ENCODE measurements at regions not wholly inside any gene's neighbourhood (a gene's known extent, or its start where the extent isn't known, plus 50 kb on each side); places are given as distances from the start of the nearest gene placed in this dataset.

DNA sequence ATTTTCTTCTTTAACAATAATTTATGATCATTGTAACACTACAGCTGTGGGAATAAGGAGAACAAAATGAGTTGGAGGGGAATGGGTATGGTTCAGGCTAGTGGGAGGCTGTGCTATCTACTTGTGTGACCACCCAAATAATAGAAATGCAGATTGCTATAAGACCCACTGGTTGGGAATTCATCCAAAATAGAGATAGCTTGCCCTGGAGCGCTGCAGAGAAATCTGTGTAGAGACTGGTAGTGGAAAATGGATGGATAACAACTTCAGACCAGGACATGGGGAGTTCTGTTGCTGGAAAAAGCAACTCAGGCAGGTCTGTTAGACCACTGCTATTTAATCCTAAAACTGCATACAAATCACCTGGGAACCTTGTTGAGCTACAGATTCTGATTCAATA, 137.1 kb upstream of the MKLN1 start:
- no peak for TF ChIP-seq CTCF (IDR thresholded peaks at IDR 0.05; ENCODE audit: insufficient read depth in 1 of 2, low read depth in 1 of 2, low read length in 1 of 2, severe bottlenecking in 1 of 2, unreplicated experiment in 1 of 2)
- DNase-seq = no peak
- Mint-ChIP-seq H3K4me1 (ENCODE audit: low read depth, unreplicated experiment) (no peaks in the 10 kb centered on the region), H3K27me3 (ENCODE audit: insufficient read depth, unreplicated experiment) (no peaks in the 10 kb centered on the region), H3K9me3 (ENCODE audit: unreplicated experiment) (no peaks in the 10 kb centered on the region), H3K36me3 (ENCODE audit: insufficient read depth, unreplicated experiment) (no peaks in the 10 kb centered on the region), H3K4me3 (ENCODE audit: unreplicated experiment) (no peak overlapping the region), H3K27ac (ENCODE audit: unreplicated experiment) (no peak overlapping the region)
- BruUV-seq (replicated peaks) = no TSS peak
- Histone ChIP-seq H3K4me3 (ENCODE audit: low read depth, low read length) (no peak overlapping the region), H3K36me3 (ENCODE audit: control insufficient read depth, insufficient read depth, low read length) (no peaks in the 10 kb centered on the region), H3K27me3 (replicated peaks; ENCODE audit: control insufficient read depth, insufficient read depth, low read length) (no peaks in the 10 kb centered on the region), H3K4me1 (no peaks in the 10 kb centered on the region), H3K9me3 (no peaks in the 10 kb centered on the region; the same call in 1 of the 2 replicates)
- ChIA-PET CTCF (no interaction called here), POLR2A (no interaction called here)
- intact Hi-C loops (cut with micrococcal nuclease; ENCODE audit: unreplicated experiment) = no loop called here

DNA sequence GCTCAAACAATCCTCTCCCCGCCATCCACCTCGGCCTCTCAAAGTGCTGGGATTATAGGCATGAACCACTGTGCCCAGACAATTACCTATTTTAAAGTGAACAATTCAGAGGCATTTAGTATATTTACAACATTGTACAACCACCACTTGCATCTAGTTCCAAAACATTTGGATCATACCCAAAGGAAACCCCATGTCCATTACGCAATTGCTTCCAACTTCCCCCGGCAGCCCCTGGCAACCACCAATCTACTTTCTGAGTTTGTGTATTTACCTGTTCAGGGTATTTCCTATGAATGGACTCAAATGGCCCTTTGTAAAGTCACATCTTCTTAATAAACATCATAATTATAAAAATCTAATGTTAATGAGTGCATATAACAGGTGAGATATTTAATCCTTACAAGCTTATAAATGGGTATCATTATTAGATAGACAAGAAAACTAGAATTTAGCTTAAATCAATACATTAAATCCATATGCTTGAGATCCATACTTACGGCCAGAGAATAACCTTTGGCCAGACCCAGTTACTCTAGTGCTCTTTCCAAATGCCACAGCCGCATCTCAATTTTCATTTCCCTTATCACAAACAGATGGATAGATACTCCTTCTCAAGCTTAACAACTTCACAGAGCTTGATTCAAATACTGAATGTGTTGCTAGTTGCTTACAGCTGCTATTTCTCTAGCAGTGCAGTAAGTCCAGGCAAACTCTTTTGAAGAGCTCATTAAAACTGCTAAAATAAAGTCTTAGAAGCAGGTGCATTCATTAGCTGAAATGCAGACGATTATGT, 133.4 kb upstream of the MKLN1 start:
- no peaks in the 10 kb centered on the region for H3K27me3 ChIP-seq (replicated peaks; ENCODE audit: control insufficient read depth, insufficient read depth, low read length)
- H3K9me3 ChIP-seq = no peaks in the 10 kb centered on the region; the same call in 1 of the 2 replicates
- H3K27ac Mint-ChIP-seq (ENCODE audit: unreplicated experiment) = no peak overlapping the region
- H3K4me3 Mint-ChIP-seq (ENCODE audit: unreplicated experiment) = no peak overlapping the region
- no peaks in the 10 kb centered on the region for H3K36me3 Mint-ChIP-seq (ENCODE audit: insufficient read depth, unreplicated experiment)
- no peaks in the 10 kb centered on the region for H3K36me3 ChIP-seq (ENCODE audit: control insufficient read depth, insufficient read depth, low read length)
- no peaks in the 10 kb centered on the region for H3K9me3 Mint-ChIP-seq (ENCODE audit: unreplicated experiment)
- no peak overlapping the region for H3K4me3 ChIP-seq (ENCODE audit: low read depth, low read length)
- CTCF ChIA-PET = no interaction called here
- BruUV-seq (replicated peaks) = no TSS peak
- H3K27me3 Mint-ChIP-seq (ENCODE audit: insufficient read depth, unreplicated experiment) = peaks cover 3% of the 10 kb centered on the region
- intact Hi-C loops (cut with micrococcal nuclease; ENCODE audit: unreplicated experiment) = no loop called here
- DNase-seq = no peak
- POLR2A ChIA-PET = no interaction called here
- no peak for TF ChIP-seq CTCF (IDR thresholded peaks at IDR 0.05; ENCODE audit: insufficient read depth in 1 of 2, low read depth in 1 of 2, low read length in 1 of 2, severe bottlenecking in 1 of 2, unreplicated experiment in 1 of 2)
- no peaks in the 10 kb centered on the region for H3K4me1 ChIP-seq
- no peaks in the 10 kb centered on the region for H3K4me1 Mint-ChIP-seq (ENCODE audit: low read depth, unreplicated experiment)

- H3K9me3 Mint-ChIP-seq (ENCODE audit: unreplicated experiment) = no peaks in the 10 kb centered on the region
- ChIA-PET CTCF (interaction anchor here (0.9 kb wide), 1 partner anchor 106 kb away, joined by 4 read pairs; no protein-coding TSS in a partner anchor), POLR2A (no interaction called here)
- no peaks in the 10 kb centered on the region for H3K36me3 ChIP-seq (ENCODE audit: control insufficient read depth, insufficient read depth, low read length)
- H3K4me3 Mint-ChIP-seq (ENCODE audit: unreplicated experiment) = no peak overlapping the region
- intact Hi-C loops (cut with micrococcal nuclease; ENCODE audit: unreplicated experiment) = no loop called here
- BruUV-seq (replicated peaks) = no TSS peak
- no peaks in the 10 kb centered on the region; the same call in 1 of the 2 replicates for H3K9me3 ChIP-seq
- TF ChIP-seq CTCF (IDR thresholded peaks at IDR 0.05; ENCODE audit: insufficient read depth in 1 of 2, low read depth in 1 of 2, low read length in 1 of 2, severe bottlenecking in 1 of 2, unreplicated experiment in 1 of 2) = no peak
- H3K27ac Mint-ChIP-seq (ENCODE audit: unreplicated experiment) = no peak overlapping the region
- peaks cover 3% of the 10 kb centered on the region for H3K27me3 Mint-ChIP-seq (ENCODE audit: insufficient read depth, unreplicated experiment)
- no peak overlapping the region for H3K4me3 ChIP-seq (ENCODE audit: low read depth, low read length)
- H3K4me1 ChIP-seq = no peaks in the 10 kb centered on the region
- no peaks in the 10 kb centered on the region for H3K27me3 ChIP-seq (replicated peaks; ENCODE audit: control insufficient read depth, insufficient read depth, low read length)
- H3K4me1 Mint-ChIP-seq (ENCODE audit: low read depth, unreplicated experiment) = no peaks in the 10 kb centered on the region
- H3K36me3 Mint-ChIP-seq (ENCODE audit: insufficient read depth, unreplicated experiment) = no peaks in the 10 kb centered on the region
- peak in 1 of 2 experiments; percentile 30 for DNase-seq
Observed at GRCh38 chr7:131196803-131197202, 130.9 kb upstream of the MKLN1 start.
